Endometrium (tissue), 2 donors: ENCODE measurements at regions not wholly inside any gene's neighbourhood (a gene's known extent, or its start where the extent isn't known, plus 50 kb on each side); places are given as distances from the start of the nearest gene placed in this dataset.
A peak's percentile ranks its signal among the peaks of the same experiment; 100 is the strongest.
"Not testable (repeated sequence)": the region's sequence is repeated elsewhere in the genome, so short reads cannot be mapped to it uniquely, and the experiment has no call there.

Experiments
- FAIRE-seq: peaks from 2 replicates; lab custom pipeline; 2012; peaks lifted over from hg19 to GRCh38; lab: Jason Lieb, UNC
- donor health status: control.
- donor health status: control.

DNA sequence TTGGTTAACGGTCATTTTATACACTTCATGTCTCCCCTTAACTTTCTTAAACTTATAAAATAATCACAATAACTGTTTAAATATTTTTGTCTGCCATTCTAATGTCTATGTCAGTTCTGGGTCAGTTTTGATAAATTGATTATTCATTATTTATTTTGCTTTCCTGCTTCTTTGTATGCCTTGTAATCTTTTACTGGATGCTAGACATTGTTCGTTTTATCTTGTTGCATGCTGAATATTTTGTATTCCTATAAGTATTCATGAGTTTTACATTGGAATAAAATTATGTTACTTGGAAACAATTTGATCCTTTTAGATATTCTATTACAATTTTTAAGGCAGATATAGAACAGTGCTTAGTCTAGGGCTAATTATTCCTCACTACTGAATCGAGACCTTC is 952.0 kb downstream of the NR2F1-AS1 start:
- no peak for FAIRE-seq

DNA sequence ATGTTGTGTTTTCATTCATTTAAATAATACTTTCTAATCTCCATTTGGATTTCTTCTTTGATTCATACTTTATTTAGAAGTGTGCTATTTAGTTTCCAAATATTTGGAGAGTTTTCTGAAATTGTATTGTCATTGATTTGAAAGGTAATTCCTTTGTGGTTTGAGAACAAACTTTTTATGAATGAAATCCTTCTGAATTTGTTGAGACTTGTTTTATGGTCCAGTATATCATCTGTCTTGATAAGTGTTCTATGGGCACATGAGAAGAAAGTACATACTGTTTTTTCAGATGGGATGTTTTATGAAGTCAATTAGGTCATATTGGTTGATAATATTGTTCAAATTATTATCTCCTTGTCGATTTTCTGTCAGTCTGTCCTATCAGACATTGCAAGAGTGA is 953.8 kb downstream of the NR2F1-AS1 start:
- no peak for FAIRE-seq

DNA sequence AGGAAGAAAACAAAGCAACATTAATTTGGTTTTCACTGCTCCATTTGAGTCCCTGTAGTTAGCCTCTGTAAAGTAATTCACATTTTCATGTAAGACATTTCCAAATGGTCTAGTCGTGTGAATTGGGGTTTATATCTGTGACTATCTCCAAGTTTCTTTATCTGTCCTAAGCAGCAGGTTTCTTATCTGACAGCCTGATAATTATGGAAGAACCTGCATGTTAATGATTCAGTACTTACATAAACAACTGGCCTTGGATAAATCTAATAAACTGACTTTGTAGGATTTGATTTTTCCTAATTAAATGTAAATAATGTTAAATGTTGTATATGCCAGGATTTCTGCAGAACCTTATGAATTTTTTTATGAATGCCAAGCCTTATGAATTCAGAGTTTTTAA is 964.9 kb downstream of the NR2F1-AS1 start:
- FAIRE-seq = no peak

DNA sequence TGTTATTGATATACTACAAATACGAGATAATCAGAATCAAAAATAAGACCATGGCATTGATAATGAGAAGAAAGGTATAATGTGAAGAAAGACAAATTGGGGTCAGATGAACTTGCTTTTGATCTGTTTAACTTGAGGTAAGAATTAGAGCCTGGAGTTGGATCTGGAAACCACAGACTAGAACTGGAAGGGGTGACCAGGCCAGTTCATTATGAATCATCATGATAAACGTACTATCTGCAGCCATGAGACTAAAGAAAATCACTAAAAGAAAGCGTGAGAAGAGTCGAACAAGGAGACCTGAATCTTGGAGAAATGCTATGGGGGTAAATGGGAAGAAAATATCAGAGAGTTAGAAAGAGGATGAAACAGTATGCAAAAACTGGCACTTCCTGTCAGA is 967.5 kb downstream of the NR2F1-AS1 start:
- FAIRE-seq = no peak

DNA sequence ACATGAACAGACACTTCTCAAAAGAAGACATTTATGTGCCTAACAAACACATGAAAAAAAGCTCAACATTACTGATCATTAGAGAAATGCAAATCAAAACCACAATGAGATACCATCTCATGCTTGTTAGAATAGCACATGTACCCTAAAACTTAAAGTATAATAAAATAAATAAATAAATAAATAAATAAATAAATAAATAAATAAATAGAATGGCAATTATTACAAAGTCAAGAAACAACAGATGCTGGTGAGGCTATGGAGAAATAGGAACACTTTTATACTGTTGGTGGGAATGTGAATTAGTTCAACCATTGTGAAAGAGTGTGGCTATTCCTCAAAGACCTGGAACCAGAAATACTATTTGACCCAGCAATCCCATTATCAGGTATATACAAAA is 970.6 kb downstream of the NR2F1-AS1 start:
- not testable (repeated sequence) for FAIRE-seq

DNA sequence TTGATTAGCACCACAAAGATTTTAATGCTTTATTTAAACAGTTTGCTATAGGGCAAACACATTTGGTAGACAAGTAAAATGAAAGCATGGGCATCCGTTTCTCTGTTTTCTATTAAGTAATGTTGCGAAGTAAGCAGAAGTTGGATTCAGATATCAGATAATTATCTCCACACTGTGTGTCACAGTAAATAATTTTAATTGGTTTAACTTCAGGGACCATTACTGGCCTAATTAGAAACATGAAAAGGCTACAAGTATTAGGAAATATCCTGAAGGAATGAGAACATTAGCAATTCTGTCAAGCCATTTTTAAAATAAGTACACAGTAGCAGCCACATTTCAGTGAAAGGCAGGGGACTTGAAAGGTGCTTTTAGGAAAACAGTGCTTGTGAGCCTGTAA is 975.4 kb downstream of the NR2F1-AS1 start:
- peak; percentile 4 for FAIRE-seq

DNA sequence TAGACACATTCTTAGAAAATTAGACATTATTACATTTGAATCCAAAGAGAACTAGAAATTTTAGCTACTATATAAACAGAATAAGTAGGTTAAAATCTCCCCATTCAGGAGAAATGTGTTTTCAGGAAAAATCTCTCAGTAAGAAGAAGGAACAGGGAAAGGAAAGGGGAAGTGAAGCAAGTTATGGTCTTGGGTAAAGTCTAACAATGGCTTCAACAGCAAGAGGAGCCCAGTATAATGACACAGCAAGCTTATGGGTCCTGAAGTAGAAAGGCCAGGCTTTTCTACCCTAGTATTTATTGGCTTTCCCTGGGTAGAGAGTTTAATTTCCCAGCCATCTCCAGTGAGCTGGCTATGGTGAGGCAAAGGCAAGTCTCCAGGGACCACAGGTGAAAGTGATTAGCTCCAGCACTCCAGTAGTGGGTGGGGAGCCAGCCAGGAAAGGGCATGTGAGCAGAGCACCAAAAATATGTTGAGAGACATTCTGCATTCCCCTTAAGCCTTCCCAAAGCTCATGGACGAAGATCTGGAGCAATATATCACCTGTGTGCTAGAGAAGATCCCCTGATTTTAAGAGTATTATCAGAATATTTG is 981.7 kb downstream of the NR2F1-AS1 start:
- FAIRE-seq = no peak

DNA sequence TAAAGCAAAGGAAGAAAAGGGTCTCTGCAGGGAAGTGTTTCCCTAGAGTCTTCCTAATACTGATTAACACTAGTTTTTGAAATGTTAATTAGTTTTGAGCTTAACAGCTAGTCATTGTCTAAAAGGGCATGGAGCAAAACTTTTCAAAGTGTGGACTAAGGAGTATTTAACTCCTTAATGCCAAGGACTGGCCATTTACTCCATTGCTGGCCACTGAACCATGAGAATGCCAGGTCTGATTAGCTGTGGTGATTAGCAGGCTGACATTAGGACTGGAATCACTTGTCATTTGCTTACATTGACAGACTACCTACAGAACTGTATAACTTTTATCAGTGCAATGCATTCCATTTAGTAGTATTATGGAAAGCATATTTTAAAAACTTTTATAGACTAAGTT is 987.0 kb downstream of the NR2F1-AS1 start:
- no peak for FAIRE-seq

DNA sequence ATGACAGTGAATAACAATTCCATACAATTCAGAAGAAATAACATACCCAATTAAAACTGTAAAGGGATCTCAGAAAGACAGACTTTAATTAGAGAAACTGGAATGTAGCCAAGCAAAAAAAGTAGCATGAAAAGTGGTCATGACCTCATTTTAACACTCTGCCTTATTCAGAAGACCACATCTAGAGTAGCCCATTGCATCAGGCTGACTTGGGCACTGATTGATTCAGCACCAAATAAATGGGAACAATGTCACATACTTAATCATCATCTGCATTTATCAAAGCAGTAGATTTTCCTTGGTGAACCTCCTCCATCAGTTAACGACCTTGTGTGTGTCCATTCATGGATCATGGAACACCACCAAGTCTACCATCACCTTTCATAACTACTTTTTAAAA is 992.1 kb downstream of the NR2F1-AS1 start:
- no peak for FAIRE-seq

DNA sequence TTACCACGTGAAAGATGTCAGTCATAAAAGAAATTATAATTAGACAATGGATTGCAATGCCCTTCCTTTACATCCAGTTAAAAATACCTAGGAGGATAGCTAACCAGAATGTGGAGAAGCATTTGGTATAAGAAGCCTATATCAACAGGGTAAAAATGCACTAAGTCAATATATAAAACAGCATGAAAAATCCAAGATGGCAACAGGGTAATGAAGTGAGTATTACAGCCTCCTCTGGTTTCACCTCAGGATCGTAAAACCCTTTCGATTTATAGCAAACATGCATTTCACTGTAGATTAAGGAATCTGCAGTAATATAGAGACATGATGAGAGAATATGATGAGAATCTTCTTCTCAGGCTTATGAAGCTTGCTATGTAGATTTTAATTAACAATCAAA is 999.3 kb downstream of the NR2F1-AS1 start:
- no peak for FAIRE-seq

DNA sequence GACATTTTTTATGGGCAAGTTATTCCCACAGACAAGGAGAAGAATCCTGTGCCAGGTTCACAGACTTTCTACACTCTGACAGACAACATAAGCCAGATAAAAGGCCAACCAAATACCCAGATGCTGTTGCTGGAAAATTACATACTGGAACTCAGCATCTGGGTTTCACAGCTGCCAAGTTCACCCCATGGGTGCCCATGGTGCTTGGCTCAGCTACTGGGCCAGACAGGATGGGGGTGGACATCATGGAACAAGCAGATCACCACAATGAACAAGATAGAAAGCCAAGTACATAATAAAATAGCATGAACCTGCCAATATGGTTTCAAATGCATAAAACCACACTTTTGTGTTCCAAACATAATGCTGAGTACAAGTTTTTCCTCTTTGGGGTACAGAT is 999.8 kb downstream of the NR2F1-AS1 start:
- no peak for FAIRE-seq

DNA sequence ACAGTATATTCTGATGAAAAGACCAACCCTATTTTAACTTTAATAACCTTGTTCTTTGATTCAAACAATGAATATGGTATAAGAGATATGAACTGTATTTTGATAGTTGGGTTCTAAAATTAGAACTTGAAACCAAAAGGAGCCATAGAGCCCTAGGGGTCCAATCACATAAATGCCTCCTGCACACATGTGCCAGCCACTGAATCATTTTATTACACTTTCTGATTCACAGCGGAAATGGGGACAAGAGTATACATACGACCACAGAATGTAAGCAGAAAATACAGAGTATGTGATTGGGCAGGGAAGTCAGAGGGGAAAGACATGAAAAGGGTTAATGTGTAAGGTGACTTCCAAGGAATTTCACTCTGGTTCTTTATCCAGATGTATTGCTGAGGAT is 1000.2 kb downstream of the NR2F1-AS1 start:
- no peak for FAIRE-seq

DNA sequence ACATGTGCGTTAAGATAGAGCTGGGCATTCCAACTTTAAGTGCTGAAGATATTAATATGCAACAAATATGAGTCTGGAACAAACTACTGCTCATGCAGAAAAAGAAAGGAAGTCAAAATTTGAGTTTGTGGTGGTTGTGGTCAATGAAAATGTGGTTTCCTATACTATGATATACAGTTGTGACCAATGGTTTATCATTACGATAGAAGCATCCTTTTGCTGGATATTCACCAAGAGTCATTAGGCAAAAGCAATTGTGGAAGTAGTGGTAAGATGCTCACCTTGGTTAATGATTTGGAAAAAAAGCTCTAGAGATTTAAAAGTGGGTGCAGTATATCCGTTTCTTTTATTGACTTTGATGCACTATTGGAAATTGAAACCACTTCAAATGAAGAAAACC is 1007.0 kb downstream of the NR2F1-AS1 start:
- no peak for FAIRE-seq

DNA sequence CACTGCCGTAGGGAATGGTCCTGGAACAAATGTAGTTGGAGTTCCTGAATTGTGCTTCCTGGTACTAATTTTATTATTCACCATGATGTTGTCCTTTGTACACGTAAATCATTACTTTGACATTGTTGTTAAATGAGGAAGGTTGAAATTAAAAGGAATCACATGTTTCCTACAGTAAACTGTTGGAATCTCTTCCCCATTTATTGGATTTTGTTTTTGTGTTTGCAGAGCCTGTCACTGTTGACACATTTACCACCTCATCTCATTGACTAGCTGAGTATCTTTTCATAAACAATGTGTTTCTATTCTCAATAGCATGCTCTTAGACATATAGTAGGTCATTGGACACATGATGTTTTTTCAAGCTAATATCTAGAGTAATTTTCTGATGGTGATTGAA is 1012.5 kb downstream of the NR2F1-AS1 start:
- no peak for FAIRE-seq

DNA sequence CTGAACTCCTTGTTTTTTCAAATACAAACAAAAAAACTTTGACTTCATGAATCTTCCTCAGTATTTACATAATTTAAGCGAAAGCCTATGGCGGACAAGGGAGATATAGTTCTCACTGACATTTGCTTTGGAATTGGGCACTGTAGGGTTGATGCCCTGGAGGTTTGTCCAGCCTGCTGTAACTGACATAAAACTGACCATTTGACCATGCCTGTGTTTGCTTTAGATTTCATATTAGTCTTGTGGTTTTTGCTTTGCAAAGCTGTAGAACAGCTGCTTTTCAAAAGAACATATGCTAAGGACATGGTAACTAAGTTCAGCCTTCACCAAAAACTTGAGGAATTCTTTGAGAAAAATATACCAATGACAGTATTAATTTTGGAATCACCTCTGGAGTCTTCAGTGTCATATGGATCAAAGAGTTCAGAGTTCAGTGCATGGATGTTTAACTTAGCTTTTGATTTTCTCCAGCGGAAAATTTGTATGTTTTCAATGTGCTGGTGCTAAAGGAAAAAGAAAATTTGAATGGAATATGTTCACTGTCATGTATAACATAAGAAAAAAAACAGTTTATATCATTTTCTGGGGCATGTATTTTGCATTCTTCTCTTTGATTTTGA is 1013.1 kb downstream of the NR2F1-AS1 start:
- FAIRE-seq = no peak

DNA sequence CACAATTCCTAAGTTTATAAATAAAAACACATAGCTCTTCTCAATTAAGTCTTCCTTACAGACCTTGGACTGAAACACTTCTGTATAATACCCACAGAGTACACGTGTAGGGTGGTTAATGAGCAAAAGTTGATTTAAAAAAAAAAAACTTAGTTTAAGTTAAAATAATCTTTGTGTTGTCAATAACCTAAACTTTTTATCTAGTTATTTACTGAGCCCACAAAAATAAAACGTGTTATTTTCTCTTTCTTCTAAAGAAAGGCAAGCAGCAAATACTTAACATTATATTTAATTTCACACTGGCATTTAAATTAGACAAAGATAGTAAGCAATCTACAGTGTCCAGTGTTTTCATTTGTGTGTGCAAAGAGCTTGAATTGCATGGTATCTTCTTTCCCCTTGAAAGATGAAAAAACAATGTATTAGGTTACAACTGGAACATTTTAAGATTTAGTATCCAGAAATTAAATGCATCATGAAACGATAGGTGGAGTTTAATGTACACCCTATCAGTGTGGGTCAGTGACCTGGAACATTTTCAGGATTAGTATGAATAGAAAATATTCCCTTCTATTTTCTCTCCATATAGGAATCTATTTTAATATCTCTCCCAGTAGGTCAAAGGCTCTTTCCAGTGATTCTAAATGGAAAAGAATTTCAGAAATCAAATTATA is 1014.8 kb downstream of the NR2F1-AS1 start:
- no peak for FAIRE-seq

DNA sequence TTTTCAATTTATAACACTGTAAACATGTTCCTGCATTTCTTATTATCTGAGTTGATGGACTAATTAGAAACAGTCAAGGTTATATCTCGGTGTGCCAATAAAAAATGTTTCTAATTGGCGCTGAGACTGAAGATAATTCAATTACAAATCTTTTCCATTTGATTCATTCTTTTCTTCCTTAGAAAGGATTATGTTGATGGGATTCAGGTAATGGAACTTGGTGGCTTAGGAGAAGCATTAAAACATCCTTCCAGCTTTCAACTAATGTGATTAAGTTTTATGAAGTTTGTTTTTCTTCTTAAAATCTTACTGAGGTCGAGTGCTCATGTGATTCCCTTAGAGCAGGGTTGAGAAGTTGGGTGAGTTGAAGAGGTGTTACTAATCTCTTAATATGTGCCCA is 1015.3 kb downstream of the NR2F1-AS1 start:
- no peak for FAIRE-seq

DNA sequence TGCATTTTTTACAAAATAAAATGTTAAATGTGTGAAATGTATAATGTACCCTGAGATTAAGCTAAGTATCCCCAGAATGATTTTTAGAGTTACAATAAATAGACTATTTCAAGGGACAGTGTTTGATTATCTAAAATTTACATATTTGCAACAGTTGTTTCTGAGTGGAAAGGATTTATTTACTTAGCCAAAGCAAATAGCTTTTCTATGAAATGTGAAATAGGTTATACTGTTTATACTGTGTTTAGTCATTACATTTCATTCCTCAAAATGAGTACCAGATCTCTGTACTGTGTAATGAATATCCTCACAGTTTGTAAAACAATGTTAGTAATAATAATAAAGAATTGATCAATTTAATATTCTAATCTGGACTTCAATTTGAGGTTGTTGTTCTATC is 1019.0 kb downstream of the NR2F1-AS1 start:
- FAIRE-seq = no peak

DNA sequence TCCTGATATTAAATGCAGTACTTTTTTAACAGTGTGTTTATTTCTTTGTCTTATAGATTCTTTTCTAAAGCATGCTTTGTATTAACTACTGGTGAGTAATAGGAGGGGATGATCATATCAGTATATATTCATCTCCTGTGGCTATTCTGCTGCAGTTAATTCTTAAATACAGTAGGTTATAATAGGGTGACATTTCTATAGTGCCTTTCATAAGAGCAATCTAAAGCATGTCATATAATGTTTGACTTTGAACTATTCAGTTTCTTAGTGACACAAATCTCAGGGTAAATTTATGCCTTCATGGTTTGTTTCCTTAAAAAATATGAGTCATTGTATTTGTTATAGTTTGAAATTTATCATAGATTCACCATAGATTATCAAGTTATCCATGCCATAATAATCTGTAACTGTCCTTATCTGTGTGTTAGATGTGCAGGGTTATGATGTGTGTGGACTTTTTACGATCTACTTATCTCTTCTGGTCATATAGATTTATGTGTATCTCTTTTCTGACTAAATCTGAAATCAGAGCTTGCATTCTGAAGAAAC is 1019.5 kb downstream of the NR2F1-AS1 start:
- FAIRE-seq = no peak

DNA sequence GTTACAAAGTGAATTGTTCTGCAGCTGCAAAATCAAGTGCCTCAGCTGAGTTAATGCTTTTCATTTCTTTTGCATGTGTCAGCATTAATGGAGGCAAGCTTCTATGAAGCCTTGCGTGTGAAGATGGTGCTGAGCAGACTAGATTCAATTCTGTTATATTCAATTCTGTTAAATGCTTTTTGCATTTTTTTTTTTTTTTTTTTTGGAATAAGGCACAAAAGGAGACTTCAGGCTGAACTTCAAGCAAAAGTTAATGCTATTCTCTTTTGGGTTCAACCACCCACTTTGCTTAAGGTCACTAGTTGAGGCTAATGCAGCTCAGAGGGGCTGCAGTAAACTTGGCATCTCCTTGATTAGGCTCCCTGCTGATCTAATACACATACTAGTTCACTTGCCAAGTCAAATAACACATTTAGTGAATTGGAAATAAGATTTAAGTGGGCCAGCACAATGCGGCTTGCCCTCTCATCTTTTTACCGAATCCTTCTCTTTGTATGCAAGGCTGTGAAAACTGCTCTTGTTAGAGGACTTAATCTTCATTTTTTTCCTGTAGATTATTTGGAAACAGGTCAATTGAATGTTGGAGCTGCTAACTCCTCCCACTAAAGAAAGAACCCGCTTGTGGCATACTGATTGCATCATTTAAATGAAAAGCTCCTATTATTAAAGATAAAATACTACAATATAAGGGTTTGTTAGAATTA is 1020.2 kb downstream of the NR2F1-AS1 start:
- FAIRE-seq = no peak

DNA sequence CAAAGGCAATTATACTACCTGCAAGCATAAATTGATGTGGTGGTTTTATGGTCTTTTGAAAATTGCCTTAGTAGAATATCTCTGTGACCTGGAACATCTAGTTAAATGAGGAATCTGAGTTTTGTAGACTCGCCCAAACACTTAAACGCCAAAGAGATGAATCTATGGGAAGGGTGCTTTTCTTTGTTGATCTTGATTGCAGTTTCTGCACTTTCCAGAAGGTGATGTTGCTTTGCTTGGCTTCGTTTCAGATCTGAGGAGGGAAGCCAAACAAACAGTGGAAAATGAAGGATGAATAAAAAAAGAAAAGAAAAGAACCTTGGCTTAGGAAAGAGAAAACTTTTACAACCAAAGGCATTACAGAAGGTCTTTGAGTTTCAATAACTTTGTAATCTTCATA is 1021.2 kb downstream of the NR2F1-AS1 start:
- no peak for FAIRE-seq

DNA sequence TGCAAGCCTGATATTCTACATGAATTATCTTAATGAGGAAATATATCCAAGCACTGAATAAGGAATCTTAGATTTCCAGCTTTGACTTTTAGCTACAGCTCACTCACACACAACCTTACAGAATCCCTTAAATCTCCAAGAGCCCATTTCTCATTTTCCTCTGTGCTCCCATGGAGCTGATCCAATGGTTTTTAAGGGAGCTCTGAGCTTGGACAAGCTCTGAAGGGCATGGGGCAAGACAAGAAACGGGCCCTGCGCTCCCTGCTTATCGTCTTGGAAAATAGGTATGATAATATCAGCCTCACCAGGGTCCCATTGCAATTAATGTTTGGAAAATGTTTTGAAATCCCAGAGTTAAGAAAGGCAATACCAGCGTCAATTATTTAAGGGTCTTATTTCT is 1021.7 kb downstream of the NR2F1-AS1 start:
- FAIRE-seq = no peak

DNA sequence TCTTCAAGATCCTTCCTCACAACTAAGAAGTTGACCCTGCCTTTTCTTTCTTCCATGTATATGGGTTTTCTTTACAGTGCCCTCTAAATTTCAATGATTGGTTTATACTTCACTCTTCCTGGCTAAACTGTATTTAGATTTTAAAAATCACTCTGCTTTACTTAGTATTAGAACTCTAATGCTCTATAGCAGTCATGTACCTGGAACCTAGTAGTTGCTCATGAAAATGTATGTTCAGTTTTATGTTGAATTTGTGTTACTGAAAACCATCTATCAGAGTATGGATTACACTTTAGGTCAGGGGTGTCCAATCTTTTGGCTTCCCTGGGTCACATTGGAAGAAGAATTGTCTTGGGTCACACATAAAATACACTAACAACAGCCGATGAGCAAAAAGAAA is 1024.3 kb downstream of the NR2F1-AS1 start:
- FAIRE-seq = no peak
